ENCODE measurements at regions not wholly inside any gene's neighbourhood (a gene's known extent, or its start where the extent isn't known, plus 50 kb on each side); places are given as distances from the start of the nearest gene placed in this dataset.

DNA sequence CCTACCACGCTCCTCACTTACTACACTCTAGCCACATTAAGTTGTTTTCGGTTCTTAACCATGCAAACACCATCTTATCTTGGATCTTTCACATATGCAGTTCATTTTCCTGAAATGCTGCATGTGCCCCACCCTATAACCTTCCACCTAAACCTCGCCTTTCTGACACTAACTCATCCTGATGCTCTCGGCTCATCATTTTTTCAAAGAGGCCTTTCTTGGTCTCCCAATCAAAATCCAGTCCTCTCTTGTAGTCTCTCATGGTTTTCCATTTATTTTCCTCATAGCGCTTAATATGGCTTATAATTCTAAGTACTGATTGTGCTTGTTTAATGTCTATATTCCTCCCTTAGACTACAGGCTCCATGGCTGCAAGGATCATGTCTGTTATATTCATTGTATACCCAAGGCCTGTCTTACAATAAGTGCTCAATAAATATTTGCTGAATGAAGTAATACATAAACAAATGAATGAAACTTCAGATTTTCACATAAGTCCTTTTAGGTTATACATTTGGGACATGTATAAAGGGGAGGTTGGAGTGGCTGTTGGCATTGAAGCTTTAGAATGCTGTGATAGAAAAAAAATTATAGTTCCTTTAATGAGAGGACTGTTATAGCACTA, 79.2 kb upstream of the CDC42BPA start:
- ATAC-seq: no peak
- POLR2A ChIA-PET: no interaction called here
- Mint-ChIP-seq H3K4me1 (peaks cover 0 to 9% (median 0%) of the 10 kb centered on the region in 4 donors), H3K27me3 (peaks cover 7 to 24% (median 17%) of the 10 kb centered on the region in 5 donors), H3K9me3 (peaks cover 0 to 6% (median 0%) of the 10 kb centered on the region in 9 donors), H3K27ac (no peak overlapping the region), H3K4me3 (no peak overlapping the region), H3K36me3 (peaks cover 0 to 8% (median 4%) of the 10 kb centered on the region in 3 donors)
- DNase-seq: no peak

GRCh38 chr1:227396539-227397353, 78.5 kb upstream of the CDC42BPA start:
- Mint-ChIP-seq H3K9me3 (peaks cover 0 to 4% (median 0%) of the 10 kb centered on the region in 9 donors), H3K27ac (no peak overlapping the region), H3K36me3 (peaks cover 0 to 8% (median 4%) of the 10 kb centered on the region in 3 donors), H3K4me3 (no peak overlapping the region), H3K27me3 (peaks cover 0 to 18% (median 15%) of the 10 kb centered on the region in 5 donors), H3K4me1 (peaks cover 0 to 9% (median 0%) of the 10 kb centered on the region in 4 donors)
- POLR2A ChIA-PET: no interaction called here
- DNase-seq (no peak), ATAC-seq (no peak)

- no peaks in the 10 kb centered on the region for H3K36me3 Mint-ChIP-seq
- no peaks in the 10 kb centered on the region for H3K9me3 Mint-ChIP-seq
- peaks cover 0 to 9% (median 0%) of the 10 kb centered on the region in 4 donors for H3K4me1 Mint-ChIP-seq
- peaks cover 0 to 13% (median 11%) of the 10 kb centered on the region in 5 donors for H3K27me3 Mint-ChIP-seq
- no peak for ATAC-seq
- POLR2A ChIA-PET: no interaction called here
- H3K27ac Mint-ChIP-seq: no peak overlapping the region
- no peak for DNase-seq
- no peak overlapping the region for H3K4me3 Mint-ChIP-seq
Measured at GRCh38 chr1:227395426-227396028, 77.2 kb upstream of the CDC42BPA start.

DNA sequence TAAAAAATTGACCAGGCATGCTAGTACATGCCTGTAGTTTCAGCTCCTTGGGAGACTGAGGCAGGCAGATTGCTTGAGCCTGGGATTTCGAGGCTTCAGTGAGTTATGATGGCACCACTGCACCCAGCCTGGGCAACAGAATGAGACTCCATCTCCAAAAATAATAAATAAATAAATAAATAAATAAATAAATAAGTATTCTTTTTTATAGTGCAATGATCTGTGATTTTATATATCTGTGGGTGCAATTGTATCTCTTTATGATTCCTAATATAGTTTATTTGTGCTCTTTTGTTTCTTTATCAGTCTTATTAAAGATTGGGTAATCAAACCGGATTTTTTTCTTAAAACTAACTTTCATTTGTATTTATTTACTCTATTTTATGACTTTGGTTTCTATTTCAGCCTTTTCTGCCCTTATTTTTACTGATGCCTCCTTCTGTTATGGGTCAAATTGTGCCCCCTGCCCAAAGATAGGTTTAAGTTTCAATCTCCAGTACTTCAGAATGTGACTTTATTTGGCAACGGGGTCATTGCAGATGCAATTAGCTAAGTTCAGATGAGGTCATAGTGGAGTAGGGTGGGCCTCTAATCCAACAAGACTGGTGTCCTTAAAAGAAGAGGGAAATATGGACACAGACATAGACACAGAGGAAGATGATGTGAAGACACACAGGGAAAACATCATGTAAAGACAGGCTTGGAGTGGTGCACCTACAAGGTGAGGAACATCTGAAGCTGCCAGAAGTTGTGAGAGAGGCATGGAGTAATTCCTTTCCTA, 74.9 kb upstream of the CDC42BPA start:
- peaks cover 0 to 5% (median 4%) of the 10 kb centered on the region in 5 donors for H3K27me3 Mint-ChIP-seq
- POLR2A ChIA-PET: no interaction called here
- H3K9me3 Mint-ChIP-seq: no peaks in the 10 kb centered on the region
- H3K4me3 Mint-ChIP-seq: no peak overlapping the region
- H3K36me3 Mint-ChIP-seq: no peaks in the 10 kb centered on the region
- ATAC-seq (no peak), DNase-seq (no peak)
- peaks cover 0 to 9% (median 0%) of the 10 kb centered on the region in 4 donors for H3K4me1 Mint-ChIP-seq
- H3K27ac Mint-ChIP-seq: no peak overlapping the region

DNA sequence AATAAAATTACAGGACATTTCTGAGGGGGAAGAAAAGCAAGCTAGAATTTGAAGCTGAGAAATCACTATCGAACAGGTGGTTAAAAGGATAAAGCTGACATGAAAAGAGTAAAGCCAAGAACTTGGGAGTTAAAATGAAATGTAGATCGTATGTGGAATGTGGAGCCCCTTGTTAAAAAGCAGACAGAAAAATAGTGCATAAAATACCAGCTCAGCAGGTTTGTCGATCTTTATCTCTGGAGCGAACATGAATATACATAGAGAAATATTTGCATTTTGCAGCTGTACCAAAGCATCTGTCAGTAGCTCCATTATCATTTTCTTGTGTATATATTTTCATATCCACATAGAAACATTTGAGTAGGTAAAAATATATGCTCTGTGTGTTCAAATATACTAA, 73.6 kb upstream of the CDC42BPA start:
- DNase-seq (no peak), ATAC-seq (no peak)
- no peaks in the 10 kb centered on the region for H3K9me3 Mint-ChIP-seq
- H3K4me3 Mint-ChIP-seq: no peak overlapping the region
- POLR2A ChIA-PET: no interaction called here
- H3K36me3 Mint-ChIP-seq: no peaks in the 10 kb centered on the region
- peaks cover 0 to 5% (median 1%) of the 10 kb centered on the region in 5 donors for H3K27me3 Mint-ChIP-seq
- peaks cover 0 to 4% (median 0%) of the 10 kb centered on the region in 4 donors for H3K4me1 Mint-ChIP-seq
- H3K27ac Mint-ChIP-seq: no peak overlapping the region

GRCh38 chr1:227391211-227391610, 72.9 kb upstream of the CDC42BPA start:
- H3K27ac Mint-ChIP-seq: no peak overlapping the region
- H3K36me3 Mint-ChIP-seq: no peaks in the 10 kb centered on the region
- DNase-seq: no peak
- peaks cover 0 to 6% (median 1%) of the 10 kb centered on the region in 5 donors for H3K27me3 Mint-ChIP-seq
- POLR2A ChIA-PET: no interaction called here
- H3K4me1 Mint-ChIP-seq: no peaks in the 10 kb centered on the region
- ATAC-seq: no peak
- H3K9me3 Mint-ChIP-seq: no peaks in the 10 kb centered on the region
- no peak overlapping the region for H3K4me3 Mint-ChIP-seq

DNA sequence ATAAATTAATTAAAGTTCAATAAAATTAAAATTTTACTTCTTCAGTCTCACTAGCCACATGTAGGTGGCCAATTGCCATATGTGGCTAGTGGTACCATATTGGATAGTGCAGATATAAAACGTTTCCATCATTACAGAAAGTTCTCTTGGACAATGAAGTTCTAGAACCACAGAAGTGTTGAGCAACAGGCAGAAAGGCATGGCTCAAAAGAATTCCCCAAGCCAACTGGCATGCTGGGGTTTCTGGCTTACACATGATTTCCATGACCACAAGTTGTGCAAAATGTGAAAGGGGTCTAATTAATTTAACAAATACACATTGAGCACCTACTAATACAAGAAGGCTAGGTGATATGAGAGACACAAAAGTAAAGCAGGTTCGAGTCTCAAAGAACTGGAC, 72.2 kb upstream of the CDC42BPA start:
- ATAC-seq (no peak), DNase-seq (no peak)
- Mint-ChIP-seq H3K27me3 (peaks cover 0 to 3% (median 1%) of the 10 kb centered on the region in 5 donors), H3K27ac (no peak overlapping the region), H3K4me1 (no peaks in the 10 kb centered on the region), H3K36me3 (no peaks in the 10 kb centered on the region), H3K4me3 (no peak overlapping the region), H3K9me3 (no peaks in the 10 kb centered on the region)
- POLR2A ChIA-PET: no interaction called here

DNA sequence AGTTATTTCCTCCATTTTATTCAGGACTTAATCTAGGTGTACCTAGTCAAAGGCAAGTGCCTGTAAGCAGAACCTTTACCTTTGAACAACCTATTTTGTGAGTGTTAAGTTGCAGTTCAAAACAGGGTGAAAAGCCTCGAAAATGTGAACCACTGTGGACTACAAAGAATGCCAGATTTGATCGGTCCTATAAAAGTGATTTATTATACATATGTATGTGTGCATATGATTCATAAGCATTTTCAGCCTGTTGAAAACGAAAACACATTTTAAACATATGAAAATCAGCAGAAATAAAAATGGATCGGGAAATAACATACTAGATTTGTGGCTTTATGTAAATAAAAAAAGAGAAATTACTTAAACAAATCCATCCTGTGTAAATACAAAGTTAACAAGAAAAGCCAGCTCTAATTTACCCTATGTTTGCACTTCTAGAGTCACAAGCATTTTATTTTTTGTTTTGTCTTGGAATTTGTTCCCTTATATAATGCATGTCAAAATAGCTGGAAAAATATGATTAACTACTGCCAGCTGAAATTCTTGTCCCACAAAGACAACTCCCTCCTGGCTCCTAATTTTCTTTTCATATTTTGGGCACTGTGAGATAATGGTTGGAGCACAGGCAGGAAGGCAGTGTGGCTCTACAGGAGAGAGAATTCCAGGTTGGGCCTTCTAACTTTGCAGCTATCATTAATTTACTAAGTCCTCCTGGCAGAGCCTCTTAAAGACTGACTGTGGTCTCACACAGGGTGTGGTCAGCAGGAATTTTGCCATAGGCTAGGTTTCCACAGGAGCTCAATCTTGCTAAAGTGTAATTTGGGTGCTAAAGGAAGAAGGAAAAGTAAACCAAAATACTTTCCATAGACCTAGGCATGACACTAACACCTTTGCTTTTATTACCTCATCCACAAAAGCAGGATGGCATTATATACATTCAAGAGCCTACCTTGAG, 70.2 kb upstream of the CDC42BPA start:
- no peak for ATAC-seq
- no peak for DNase-seq
- Mint-ChIP-seq H3K36me3 (peaks cover 0 to 2% (median 0%) of the 10 kb centered on the region in 3 donors), H3K4me3 (no peak overlapping the region), H3K27me3 (peaks cover 0 to 7% (median 0%) of the 10 kb centered on the region in 5 donors), H3K27ac (no peak overlapping the region), H3K9me3 (peaks cover 0 to 3% (median 0%) of the 10 kb centered on the region in 9 donors), H3K4me1 (no peaks in the 10 kb centered on the region)
- POLR2A ChIA-PET: no interaction called here

GRCh38 chr1:227379555-227379892, 61.2 kb upstream of the CDC42BPA start:
- peaks cover 0 to 10% (median 3%) of the 10 kb centered on the region in 9 donors for H3K9me3 Mint-ChIP-seq
- peaks cover 16 to 54% (median 29%) of the 10 kb centered on the region in 5 donors for H3K27me3 Mint-ChIP-seq
- no peaks in the 10 kb centered on the region for H3K4me1 Mint-ChIP-seq
- no peak for ATAC-seq
- H3K4me3 Mint-ChIP-seq: no peak overlapping the region
- H3K36me3 Mint-ChIP-seq: peaks cover 0 to 2% (median 0%) of the 10 kb centered on the region in 3 donors
- no peak for DNase-seq
- H3K27ac Mint-ChIP-seq: no peak overlapping the region
- POLR2A ChIA-PET: no interaction called here

- Mint-ChIP-seq H3K4me1 (no peaks in the 10 kb centered on the region), H3K36me3 (peaks cover 0 to 2% (median 0%) of the 10 kb centered on the region in 3 donors), H3K27me3 (peaks cover 16 to 56% (median 29%) of the 10 kb centered on the region in 5 donors), H3K4me3 (no peak overlapping the region), H3K9me3 (peaks cover 0 to 10% (median 3%) of the 10 kb centered on the region in 9 donors), H3K27ac (no peak overlapping the region)
- POLR2A ChIA-PET: no interaction called here
- DNase-seq (no peak), ATAC-seq (no peak)
Measured at GRCh38 chr1:227378871-227379554, 60.7 kb upstream of the CDC42BPA start.

- POLR2A ChIA-PET: no interaction called here
- no peak overlapping the region for H3K4me3 Mint-ChIP-seq
- H3K36me3 Mint-ChIP-seq: no peaks in the 10 kb centered on the region
- ATAC-seq (no peak), DNase-seq (no peak)
- H3K9me3 Mint-ChIP-seq: peaks cover 0 to 10% (median 3%) of the 10 kb centered on the region in 9 donors
- no peak overlapping the region for H3K27ac Mint-ChIP-seq
- H3K27me3 Mint-ChIP-seq: peaks cover 13 to 56% (median 29%) of the 10 kb centered on the region in 5 donors
- H3K4me1 Mint-ChIP-seq: no peaks in the 10 kb centered on the region
Measured at GRCh38 chr1:227378181-227378580, 59.9 kb upstream of the CDC42BPA start.
